HG02938 (cell line): ENCODE measurements at regions not wholly inside any gene's neighbourhood (a gene's known extent, or its start where the extent isn't known, plus 50 kb on each side); places are given as distances from the start of the nearest gene placed in this dataset.

Experiments
- ATAC-seq: cut with Tn5 transposase; IDR thresholded peaks from one replicate; pipeline ENCODE4 v1.9.1; 2021; ENCODE audit warnings: mild to moderate bottlenecking, moderate library complexity; ENCODE audit not compliant: unreplicated experiment

DNA sequence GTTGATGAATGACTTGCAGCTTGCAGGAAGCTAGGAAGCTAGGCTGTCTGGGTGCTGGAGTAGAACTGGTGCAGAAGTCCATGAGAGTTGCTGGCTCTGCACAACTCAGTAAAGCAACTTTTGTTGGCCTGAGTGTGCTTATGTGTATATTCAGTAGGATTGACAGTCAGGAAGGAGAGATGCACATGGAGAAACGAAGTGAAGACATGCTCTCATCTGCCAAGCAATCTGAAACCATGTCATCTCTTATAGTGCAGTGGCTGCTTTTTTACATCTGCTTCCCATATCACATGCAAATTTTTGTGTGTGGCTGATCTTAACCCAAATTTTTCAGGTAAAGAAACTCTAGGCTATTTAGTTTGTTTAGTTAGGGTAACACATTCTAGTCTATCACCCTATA lies 252.4 kb upstream of the HS3ST5 start:
- no peak for ATAC-seq

DNA sequence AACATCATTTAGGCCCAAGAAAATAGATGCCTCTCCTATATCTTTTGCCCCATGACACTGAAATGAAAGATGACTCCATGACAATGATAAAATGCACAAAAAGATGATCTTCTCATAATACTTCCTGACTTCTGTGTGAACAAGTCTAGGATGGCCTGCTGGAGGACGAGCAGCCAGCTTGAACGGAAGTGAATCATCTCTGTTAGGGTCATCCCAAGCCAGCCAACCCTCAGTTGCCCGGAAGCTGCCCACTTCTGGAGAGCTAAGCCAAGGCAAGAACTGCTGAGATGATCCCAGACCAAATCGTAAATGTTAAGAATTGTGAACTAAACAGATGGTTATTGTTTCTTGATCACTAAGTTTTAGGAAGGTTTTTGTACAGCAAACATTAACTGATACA lies 249.7 kb upstream of the HS3ST5 start:
- no peak for ATAC-seq

- no peak for ATAC-seq
Measured at GRCh38 chr6:114588726-114589125, 245.9 kb upstream of the HS3ST5 start.

DNA sequence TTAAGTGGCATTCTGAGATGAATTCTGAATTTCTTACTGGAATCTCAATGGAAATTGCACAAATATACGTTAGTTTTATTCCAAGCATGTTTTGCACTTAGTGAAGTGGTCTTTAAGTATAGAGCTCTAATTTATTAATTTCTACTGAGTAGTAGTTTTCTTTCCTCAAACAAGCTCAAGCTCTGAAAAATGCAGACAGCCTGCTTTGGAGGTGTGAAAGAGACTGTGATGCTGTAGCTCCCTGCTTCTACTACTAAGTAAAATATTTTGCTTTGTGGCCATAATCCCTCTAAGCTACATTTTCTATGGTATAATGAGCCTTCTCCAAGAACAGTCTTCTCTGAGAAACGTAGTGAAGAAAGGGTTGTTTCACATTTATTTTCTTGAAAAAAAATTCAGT lies 243.5 kb upstream of the HS3ST5 start:
- no peak for ATAC-seq

DNA sequence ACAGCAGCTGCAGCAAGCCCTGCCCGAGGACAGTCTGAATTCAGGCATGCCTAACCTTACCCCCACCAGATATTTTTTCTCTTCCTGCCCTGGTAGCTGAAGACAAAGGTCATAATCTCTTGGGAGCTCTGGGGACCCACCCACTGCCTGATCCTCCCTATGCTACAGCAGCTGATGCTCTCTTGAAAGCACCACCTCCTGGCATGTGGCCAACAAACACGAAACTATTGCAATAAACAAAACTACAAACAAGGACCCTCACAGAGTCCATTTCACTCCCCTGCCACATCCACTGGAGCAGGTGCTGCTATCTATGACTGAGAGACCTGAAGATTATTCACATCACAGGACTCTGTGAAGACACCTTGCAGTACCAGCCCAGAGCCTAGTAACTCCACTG lies 238.5 kb upstream of the HS3ST5 start:
- ATAC-seq, result no peak

GRCh38 chr6:114580882-114581281 lies 238.1 kb upstream of the HS3ST5 start:
- ATAC-seq, result no peak

- ATAC-seq, result no peak
Measured at GRCh38 chr6:114579486-114579885, 236.7 kb upstream of the HS3ST5 start.

GRCh38 chr6:114577109-114577508 lies 234.3 kb upstream of the HS3ST5 start:
- ATAC-seq, result no peak

DNA sequence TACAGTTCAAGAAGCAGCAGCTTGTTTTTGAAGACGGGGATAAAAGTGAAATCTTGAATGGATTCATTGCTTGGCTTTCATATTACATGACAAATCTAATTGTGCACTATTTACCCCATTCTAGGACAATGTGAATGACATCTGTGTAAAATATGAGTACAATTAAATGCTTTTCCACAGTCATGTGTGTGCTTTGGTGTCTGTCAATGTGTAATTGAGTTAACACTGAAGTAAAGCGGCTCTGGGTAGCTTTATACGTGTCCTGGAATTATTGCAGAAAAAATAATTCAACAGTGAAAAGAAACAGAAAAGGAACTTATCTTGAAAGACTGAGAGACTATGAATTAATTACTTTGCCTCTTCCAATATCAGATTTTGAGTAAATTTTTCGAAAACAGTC lies 233.5 kb upstream of the HS3ST5 start:
- no peak for ATAC-seq

DNA sequence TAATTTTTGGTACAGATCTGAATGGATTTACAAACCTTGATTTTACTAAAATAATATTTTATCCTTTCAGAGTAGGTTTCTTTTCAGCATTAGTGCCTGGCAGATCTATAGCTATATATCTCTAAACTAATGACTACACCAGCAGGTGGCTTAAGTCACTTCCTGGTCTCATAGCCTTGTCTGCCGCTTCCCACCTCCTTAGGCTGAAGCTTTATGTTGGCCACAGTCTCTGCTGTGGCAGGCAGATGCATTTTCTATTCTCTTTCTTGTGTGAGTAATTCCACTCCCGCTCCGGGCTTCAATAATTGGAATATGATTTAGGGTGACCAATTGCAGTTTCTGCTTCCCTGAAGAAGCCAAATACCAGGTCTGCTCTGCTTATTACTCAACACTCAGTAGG lies 226.8 kb upstream of the HS3ST5 start:
- ATAC-seq, result no peak

- ATAC-seq, result no peak
Measured at GRCh38 chr6:114564302-114564933, 221.6 kb upstream of the HS3ST5 start.

DNA sequence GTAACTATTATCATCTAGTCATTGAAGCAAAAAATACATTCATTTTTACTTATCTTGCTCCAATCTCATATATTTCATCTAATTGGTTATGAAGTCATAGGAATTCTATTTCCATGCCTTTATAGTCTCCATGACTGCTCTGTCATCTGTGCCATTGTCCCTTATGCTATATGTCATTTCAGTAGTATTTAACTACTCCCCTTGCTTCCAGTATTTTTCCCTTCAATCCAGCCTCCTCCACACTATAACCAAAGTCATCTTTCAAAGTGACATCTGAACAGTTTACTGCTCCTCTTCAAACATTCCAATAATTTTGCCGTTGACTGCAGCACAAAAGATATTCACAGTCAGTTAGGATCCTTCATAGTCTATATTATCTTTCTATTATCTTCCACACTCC lies 216.6 kb upstream of the HS3ST5 start:
- ATAC-seq, result no peak

DNA sequence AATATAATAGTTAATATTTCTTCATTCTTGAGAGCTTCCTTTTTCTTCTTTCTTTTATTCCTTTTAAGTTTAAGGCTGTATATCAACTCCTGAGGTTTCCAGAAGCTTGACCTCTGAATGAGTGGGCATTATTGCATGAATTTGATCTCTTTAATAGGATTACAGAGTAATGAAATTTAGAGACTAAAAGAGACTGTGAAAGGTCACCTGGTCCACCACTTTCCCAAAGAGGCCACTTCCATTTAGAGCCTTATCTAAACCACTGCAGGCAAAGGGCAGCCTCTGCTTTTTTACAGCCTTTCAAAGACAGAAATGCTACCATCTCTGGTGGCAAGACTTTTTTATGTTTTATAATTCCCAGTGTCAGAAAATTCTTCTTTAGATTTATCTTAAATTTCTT lies 215.3 kb upstream of the HS3ST5 start:
- no peak for ATAC-seq

GRCh38 chr6:114556846-114557488 lies 214.1 kb upstream of the HS3ST5 start:
- ATAC-seq, result no peak

- no peak for ATAC-seq
Measured at GRCh38 chr6:114550316-114550715, 207.5 kb upstream of the HS3ST5 start.

- no peak for ATAC-seq
Measured at GRCh38 chr6:114543696-114544095, 200.9 kb upstream of the HS3ST5 start.

- no peak for ATAC-seq
Measured at GRCh38 chr6:114541794-114542193, 199.0 kb upstream of the HS3ST5 start.

- ATAC-seq, result no peak
Measured at GRCh38 chr6:114537977-114538376, 195.2 kb upstream of the HS3ST5 start.

GRCh38 chr6:114534813-114535212 lies 192.0 kb upstream of the HS3ST5 start:
- ATAC-seq, result no peak

- no peak for ATAC-seq
Measured at GRCh38 chr6:114524081-114524480, 181.3 kb upstream of the HS3ST5 start.

DNA sequence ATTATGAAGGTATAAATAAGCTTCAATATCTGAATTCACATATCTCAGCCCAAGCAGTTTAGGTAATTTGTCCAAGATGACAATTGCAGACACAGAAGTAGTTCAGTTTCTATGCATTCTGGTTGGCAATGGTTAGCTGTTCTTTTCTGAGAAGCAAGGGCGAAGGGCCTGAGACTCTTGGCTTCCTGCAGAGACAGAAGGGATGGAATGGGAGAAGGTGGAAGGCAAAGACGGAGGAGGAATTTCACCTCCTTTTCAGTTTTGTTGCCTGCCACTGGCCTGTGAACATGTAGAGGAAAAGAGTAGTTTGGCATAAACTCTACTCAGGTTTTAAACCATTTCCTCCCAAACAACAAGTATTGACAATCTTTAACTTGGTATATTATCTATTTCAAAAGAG lies 180.7 kb upstream of the HS3ST5 start:
- no peak for ATAC-seq

GRCh38 chr6:114521926-114522325 lies 179.1 kb upstream of the HS3ST5 start:
- no peak for ATAC-seq

DNA sequence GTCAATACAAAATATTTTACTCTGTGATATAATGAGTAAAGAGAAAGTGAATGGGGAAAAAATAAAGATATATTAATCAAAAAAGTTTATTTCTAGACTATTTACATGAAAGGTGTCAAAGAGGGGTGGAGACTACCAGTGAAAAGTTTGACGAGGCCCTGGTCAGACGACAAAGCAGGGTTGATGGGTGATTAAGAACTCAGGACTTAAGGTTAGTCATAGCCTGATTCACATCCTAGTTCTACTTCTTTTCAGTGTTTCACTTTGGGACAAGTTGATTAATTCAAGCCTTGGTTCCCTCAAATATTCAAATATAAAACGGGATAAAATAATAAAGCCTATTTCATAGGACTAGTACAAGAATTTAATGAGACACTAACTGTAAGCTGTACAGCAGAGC lies 178.2 kb upstream of the HS3ST5 start:
- ATAC-seq, result no peak
